B cell (primary cell): ENCODE measurements at regions not wholly inside any gene's neighbourhood (a gene's known extent, or its start where the extent isn't known, plus 50 kb on each side); places are given as distances from the start of the nearest gene placed in this dataset.

Source experiments
- CTCF ChIP-seq: fragments of 200-600 bp; IDR thresholded peaks from one replicate; pipeline ENCODE4 v1.8.0; 2022; ENCODE audit warnings: antibody characterized with exemption, mild to moderate bottlenecking
- EZH2 ChIP-seq: IDR thresholded peaks from 2 replicates; pipeline ENCODE4 v1.6.1; 2012; ENCODE audit warnings: borderline replicate concordance, low read depth, mild to moderate bottlenecking, moderate library complexity, low read length; ENCODE audit not compliant: insufficient read depth, poor library complexity, severe bottlenecking

GRCh38 chr1:209051570-209051969, 531.9 kb upstream of the CAMK1G start:
- TF ChIP-seq CTCF (no peak), EZH2 (no peak)
